ENCODE measurements at regions not wholly inside any gene's neighbourhood (a gene's known extent, or its start where the extent isn't known, plus 50 kb on each side); places are given as distances from the start of the nearest gene placed in this dataset.

DNA sequence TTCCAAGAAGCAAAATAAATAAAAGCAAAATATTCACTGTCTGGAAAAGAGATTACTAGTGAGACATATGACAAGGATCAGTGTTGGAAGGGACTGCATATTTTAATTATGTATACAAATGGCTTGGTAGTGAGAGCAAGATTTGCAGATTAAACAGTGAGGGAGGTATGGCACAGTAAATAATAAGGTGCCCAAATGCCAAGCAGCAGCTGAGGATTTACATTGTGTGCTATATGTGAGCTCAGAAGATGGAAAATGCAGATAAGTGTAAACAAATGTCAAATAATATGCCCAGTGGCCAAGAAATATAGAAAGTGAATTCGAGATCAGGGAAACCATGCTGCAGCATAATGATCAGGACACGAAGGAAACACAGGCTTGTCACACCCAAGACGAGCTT, 173.8 kb upstream of the NRSN1 start:
- Histone ChIP-seq H3K9ac (replicated peaks; ENCODE audit: extremely low read depth, insufficient read depth, low read length) (no peak overlapping the region), H3K27ac (ENCODE audit: insufficient read depth, low read depth, low read length) (no peak overlapping the region), H3K9me1 (replicated peaks; ENCODE audit: control insufficient read depth, extremely low read depth, insufficient read depth, low read length) (no peaks in the 10 kb centered on the region), H3K79me2 (ENCODE audit: control insufficient read depth, insufficient read depth, low read length) (no peaks in the 10 kb centered on the region), H3K9me3 (replicated peaks; ENCODE audit: control insufficient read depth, insufficient read depth, low read length) (peaks cover 1% of the 10 kb centered on the region), H2AFZ (ENCODE audit: low read depth, low read length) (no peak overlapping the region), H4K20me1 (replicated peaks; ENCODE audit: control insufficient read depth, extremely low read depth, insufficient read depth, low read length) (no peaks in the 10 kb centered on the region), H3K4me2 (ENCODE audit: insufficient read depth, low read length) (no peak overlapping the region), H3K36me3 (ENCODE audit: control insufficient read depth in 2 of 2, extremely low read depth in 1 of 2, insufficient read depth in 2 of 2, low read length in 2 of 2) (no peaks in the 10 kb centered on the region), H3K27me3 (ENCODE audit: control insufficient read depth in 2 of 2, insufficient read depth in 2 of 2, low read length in 2 of 2) (no peaks in the 10 kb centered on the region), H3K4me3 (replicated peaks in 1 of 3; ENCODE audit: insufficient read depth in 1 of 3, low read depth in 1 of 3, low read length in 3 of 3) (no peak overlapping the region), H3K4me1 (ENCODE audit: control insufficient read depth, extremely low read depth, insufficient read depth, low read length) (no peaks in the 10 kb centered on the region)
- CTCF ChIA-PET, result no interaction called here
- no TSS peak for BruUV-seq (replicated peaks)
- dilution Hi-C loops (cut with MboI; ENCODE audit: extremely low pct_ligation_motif_present, low sequenced_read_pairs) (no loop called here), intact Hi-C loops (cut with micrococcal nuclease) (no loop called here)
- no peak for DNase-seq (ENCODE audit: low read depth, low spot score)
- no peak for FAIRE-seq
- TF ChIP-seq JUN (IDR thresholded peaks at IDR 0.05; ENCODE audit: borderline replicate concordance, insufficient read depth, insufficient read length, low read depth), result no peak
- TF ChIP-seq GATA2 (IDR thresholded peaks at IDR 0.05; ENCODE audit: insufficient read depth, insufficient read length, low read depth, low read length), result no peak
- TF ChIP-seq POLR2A (IDR thresholded peaks at IDR 0.05; ENCODE audit: low read depth, low read length), result no peak
- TF ChIP-seq FOS (IDR thresholded peaks at IDR 0.05; ENCODE audit: borderline replicate concordance, insufficient read depth, low read length), result no peak
- no peak for TF ChIP-seq MYC (IDR thresholded peaks at IDR 0.05; ENCODE audit: low read depth, low read length)
- TF ChIP-seq, protein P1, sequence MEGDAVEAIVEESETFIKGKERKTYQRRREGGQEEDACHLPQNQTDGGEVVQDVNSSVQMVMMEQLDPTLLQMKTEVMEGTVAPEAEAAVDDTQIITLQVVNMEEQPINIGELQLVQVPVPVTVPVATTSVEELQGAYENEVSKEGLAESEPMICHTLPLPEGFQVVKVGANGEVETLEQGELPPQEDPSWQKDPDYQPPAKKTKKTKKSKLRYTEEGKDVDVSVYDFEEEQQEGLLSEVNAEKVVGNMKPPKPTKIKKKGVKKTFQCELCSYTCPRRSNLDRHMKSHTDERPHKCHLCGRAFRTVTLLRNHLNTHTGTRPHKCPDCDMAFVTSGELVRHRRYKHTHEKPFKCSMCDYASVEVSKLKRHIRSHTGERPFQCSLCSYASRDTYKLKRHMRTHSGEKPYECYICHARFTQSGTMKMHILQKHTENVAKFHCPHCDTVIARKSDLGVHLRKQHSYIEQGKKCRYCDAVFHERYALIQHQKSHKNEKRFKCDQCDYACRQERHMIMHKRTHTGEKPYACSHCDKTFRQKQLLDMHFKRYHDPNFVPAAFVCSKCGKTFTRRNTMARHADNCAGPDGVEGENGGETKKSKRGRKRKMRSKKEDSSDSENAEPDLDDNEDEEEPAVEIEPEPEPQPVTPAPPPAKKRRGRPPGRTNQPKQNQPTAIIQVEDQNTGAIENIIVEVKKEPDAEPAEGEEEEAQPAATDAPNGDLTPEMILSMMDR (IDR thresholded peaks at IDR 0.05; ENCODE audit: extremely low read depth in 1 of 2, insufficient read depth in 1 of 2, low read depth in 1 of 2, low read length in 2 of 2), result no peak
- TF ChIP-seq POLR2AphosphoS5 (IDR thresholded peaks at IDR 0.05; ENCODE audit: insufficient read depth, low read depth, low read length), result no peak
- no peak for TF ChIP-seq EZH2 (IDR thresholded peaks at IDR 0.05; ENCODE audit: borderline replicate concordance, low read depth, low read length, severe bottlenecking)
- TF ChIP-seq, protein P2, sequence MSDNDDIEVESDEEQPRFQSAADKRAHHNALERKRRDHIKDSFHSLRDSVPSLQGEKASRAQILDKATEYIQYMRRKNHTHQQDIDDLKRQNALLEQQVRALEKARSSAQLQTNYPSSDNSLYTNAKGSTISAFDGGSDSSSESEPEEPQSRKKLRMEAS (IDR thresholded peaks at IDR 0.05; ENCODE audit: insufficient read depth, insufficient read length), result no peak
- POLR2A ChIA-PET, result no interaction called here
